GM18951 (cell line): ENCODE measurements at regions not wholly inside any gene's neighbourhood (a gene's known extent, or its start where the extent isn't known, plus 50 kb on each side); places are given as distances from the start of the nearest gene placed in this dataset.

Experiments used
- POLR2A ChIP-seq: IDR thresholded peaks from 4 replicates; pipeline ENCODE4 v1.6.1; 2011; ENCODE audit warnings: mild to moderate bottlenecking; ENCODE audit not compliant: insufficient read length, insufficient read depth; ENCODE audit errors: extremely low read depth
- in situ Hi-C: fragments of 300-500 bp; cut with MboI; formaldehyde crosslinking; loops from one replicate; pipeline ENCODE4 v1.12.0; 2022; ENCODE audit warnings: low sequenced_read_pairs, mixed read lengths, inconsistent platforms; ENCODE audit not compliant: unreplicated experiment

DNA sequence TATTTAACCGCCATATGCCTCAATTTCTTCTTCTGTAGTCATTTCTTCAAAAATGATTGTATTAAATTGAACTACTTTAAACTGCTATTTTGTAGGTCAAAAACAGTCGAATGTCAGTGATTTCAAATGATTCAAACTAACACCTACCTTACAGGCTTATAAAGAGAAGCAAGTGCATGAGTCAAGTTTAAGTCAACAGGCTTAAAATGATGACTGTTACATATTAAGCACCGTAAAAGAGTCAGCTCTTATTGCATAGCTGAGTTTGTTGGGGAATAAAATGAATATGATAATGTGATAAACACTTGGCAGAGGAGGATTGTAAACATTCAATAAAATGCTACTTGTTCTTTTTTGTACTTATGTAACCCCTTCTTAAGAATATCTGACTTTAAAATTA is 90.1 kb upstream of the ANKRD1 start:
- in situ Hi-C loops, result no loop called here
- TF ChIP-seq POLR2A, result no peak

- in situ Hi-C loops, result no loop called here
Observed at GRCh38 chr10:91012502-91012901, 91.6 kb upstream of the ANKRD1 start.

GRCh38 chr10:91013985-91014384 is 93.1 kb upstream of the ANKRD1 start:
- in situ Hi-C loops, result no loop called here
- no peak for TF ChIP-seq POLR2A

More at GRCh38 chr10:91012502-91012901, 91.6 kb upstream of the ANKRD1 start:
- no peak for TF ChIP-seq POLR2A

DNA sequence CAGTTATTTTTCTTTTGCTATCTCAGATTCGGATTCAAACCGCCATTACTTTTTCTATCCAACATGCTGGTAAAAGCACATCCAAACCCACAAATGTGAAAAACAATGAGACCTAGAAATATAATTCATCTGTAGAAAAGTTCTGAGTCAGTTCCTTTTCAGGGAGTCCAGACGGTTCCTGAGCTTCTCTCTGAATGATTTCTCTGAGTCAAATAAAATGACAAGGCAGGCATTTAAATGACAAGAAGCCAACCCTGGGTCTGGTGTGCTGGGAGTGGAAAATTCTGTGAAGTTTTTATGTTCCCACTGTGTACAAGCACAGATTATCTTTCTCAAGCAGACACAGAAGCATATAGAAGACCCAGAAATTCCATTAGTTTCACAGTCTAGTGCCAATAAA is 96.3 kb upstream of the ANKRD1 start:
- TF ChIP-seq POLR2A, result no peak
- in situ Hi-C loops, result no loop called here

DNA sequence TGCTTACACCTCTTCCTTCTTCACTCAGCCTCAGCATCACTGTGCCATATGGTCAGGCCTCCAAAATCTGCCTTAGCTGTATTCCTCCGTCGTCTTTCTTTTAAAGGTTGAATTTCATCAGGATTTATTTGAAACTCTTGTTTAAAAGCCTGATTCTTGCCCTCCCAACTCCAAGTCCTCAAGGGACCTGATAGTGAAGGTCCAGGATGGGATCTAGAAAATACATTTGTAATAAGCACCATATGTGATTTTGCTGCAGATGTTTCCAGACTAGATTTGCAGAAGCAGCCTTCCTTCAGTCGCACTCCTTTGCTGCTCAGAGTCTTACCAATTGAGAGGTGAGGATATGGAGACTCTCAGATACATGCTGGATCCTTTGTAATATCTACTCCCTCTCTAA is 101.0 kb upstream of the ANKRD1 start:
- in situ Hi-C loops, result no loop called here

GRCh38 chr10:91022390-91022789 is 101.5 kb upstream of the ANKRD1 start:
- in situ Hi-C loops, result no loop called here
- TF ChIP-seq POLR2A, result no peak

More for the DNA sequence above, 101.0 kb upstream of the ANKRD1 start:
- TF ChIP-seq POLR2A, result no peak

DNA sequence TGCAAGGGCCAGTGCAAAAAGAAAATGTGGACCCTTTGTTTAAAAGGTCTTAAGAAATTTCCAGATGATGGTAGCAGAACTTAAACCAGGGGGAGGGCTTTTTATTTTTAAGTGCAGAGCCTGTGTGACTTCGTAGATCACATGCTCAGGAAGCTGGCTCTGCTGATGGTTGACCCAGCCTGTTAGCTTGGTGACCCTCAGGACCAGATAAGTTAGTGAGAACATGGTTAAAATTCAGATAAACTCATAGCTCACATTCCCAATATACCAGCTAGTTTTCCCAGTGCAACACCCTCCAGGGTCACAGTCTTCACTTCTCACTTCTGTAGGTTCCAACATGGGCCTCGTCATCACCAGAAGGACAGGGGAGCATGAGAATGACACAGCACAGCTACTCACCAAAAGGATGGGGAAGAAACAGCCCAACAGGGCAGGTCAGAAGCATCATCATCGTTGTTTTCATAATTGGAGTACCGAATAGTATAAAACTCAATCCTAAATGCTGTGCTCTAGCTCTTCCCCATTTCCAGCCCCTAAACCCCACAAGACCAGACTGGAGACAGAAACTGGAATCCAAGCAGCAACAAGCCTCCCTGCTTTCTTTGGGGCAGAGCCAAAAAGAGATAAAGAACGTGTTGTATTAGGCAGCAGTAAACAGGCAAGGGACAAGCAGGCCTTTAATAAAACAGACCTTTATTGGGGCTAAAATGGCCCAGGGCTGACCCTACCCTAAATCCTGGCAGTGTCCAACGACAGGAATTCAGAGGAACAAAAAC is 102.2 kb upstream of the ANKRD1 start:
- in situ Hi-C loops, result no loop called here
- TF ChIP-seq POLR2A, result no peak

DNA sequence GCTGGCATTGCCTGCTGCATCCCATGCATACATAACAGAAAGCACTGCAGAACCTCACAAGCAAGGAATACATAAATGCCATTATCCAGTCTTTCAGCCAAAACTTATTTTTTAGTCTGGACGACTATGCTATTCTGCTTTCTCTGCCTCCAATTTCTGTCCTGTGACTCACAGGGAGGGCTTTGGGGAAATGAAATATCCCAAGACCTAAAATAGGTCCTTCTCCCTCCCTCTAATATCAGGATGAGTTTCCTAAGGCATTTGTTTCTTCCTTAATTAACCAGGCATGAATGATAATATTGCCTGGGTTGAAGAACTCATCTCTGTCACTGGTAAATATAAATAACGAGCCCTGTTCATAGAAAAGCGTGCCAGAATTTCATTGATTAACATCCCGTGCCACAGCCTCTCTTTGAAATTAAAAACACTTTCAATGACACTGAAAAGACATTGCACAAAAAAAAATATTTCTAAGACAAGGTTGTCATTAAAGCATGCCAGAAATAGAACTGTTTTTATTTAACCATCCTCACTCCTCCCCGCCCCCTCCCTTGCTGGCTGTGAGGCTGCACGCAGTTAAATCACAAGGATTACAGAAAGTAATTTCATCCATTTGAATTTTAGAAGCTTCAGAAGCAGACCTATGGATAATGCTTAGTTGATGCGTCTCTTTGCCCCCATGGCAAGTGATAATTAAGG is 103.0 kb upstream of the ANKRD1 start:
- in situ Hi-C loops, result no loop called here
- TF ChIP-seq POLR2A, result no peak

- no peak for TF ChIP-seq POLR2A
- in situ Hi-C loops, result no loop called here
Observed at GRCh38 chr10:91024541-91024940, 103.7 kb upstream of the ANKRD1 start.

DNA sequence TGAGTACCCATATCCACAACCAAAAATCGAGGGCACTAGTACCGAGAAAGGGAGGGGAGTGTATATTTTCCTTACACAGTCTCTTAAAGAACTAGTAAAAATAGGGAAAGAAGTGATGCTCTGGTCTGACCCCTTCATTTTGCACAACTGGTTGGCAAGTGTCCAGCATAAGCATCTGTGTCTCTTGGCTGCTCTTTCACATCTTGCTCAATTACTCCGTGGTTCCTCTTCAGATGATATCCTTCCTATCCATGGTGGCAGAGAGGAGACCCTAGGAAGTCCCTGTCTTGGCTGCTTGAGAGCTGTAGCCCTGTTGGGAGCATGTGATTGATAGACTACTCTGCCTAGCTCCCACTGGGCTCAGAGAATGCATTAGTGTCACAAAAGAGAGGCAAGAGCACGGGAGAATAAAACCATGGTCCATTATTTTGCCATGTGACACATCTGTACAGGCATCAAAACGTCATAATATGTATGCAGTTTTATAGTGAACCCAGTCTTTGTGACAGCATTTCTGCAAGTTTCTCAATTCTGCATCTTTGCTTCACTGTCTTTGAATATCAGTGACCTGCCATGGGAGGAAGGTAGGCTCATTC is 111.8 kb upstream of the ANKRD1 start:
- in situ Hi-C loops, result no loop called here
- TF ChIP-seq POLR2A, result no peak

GRCh38 chr10:91033324-91033950 is 112.5 kb upstream of the ANKRD1 start:
- no peak for TF ChIP-seq POLR2A

GRCh38 chr10:91034042-91034441 is 113.2 kb upstream of the ANKRD1 start:
- in situ Hi-C loops, result no loop called here
- TF ChIP-seq POLR2A, result no peak

More at GRCh38 chr10:91033324-91033950, 112.5 kb upstream of the ANKRD1 start:
- in situ Hi-C loops, result no loop called here

DNA sequence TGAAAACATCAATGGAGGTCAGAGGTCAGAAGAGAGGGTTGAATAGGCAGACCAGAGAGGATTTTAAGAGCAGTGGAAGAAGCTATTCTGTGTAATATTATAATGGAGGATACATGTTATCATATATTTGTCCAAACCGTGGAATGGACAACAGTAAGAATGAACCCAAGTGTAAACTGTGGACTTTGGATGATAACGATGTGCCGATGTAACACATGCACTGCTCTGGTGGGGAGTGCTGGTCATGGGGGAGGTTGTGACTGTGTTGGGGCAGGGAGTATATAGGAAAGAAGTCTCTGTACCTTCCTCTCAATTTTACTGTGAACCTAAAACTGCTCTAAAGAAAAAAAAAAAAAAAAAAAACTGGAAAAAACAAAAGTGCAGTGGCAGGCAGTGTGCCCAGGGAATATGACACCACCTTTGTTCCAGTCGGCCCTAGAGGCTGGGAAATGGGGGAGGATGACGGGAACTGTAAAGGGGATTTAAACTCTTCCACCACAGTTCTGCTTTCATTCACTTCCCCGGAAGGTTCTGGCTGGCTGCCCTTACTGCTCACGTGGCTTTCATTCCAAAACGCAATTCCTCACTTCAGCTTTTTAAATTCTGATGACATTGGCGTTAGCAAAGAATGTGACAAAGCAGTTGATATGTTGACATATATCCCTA is 113.7 kb upstream of the ANKRD1 start:
- TF ChIP-seq POLR2A, result no peak
- in situ Hi-C loops, result no loop called here
